ENCODE measurements at regions not wholly inside any gene's neighbourhood (a gene's known extent, or its start where the extent isn't known, plus 50 kb on each side); places are given as distances from the start of the nearest gene placed in this dataset.

DNA sequence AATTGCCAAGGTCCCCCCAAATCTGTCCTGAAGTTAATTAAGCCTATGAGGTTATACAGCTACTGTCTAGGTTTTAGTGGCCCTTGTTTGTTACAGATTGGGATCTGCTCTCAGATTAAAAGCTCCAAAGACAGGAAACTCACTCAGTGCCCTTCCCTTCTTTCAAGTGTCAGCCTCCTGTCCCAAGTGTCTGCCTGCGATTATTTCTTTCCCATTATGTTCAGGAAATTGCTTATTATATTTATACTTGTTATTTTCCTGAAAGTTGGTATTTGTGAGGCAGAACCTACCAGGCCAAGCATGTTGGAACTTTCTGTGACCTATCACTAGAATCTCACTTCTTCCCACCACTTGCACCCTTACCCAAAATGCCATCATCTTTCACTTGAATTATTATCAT lies 173.2 kb downstream of the AREG start:
- DNase-seq: no peak

DNA sequence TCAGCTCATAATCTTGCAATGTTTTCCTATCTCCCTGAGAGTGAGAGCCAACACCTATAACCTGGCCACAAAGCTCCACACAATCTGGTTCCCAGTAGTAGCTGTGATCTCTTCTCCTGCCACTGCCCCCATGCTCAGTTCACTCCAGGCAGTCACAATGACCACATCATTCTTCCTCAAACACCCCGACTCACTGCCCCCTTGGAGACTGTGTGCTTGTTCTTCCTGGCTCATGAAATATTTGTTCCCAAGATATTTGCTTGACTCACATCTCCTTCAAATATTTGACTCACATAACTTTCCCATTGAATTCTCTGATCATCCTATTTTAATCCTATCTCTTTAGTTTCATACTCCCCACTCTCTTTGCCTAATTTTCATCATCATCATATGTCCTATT lies 173.7 kb downstream of the AREG start:
- DNase-seq: no peak

- DNase-seq: no peak
These were observed 174.2 kb downstream of the BTC start for GRCh38 chr4:74619931-74620702.

DNA sequence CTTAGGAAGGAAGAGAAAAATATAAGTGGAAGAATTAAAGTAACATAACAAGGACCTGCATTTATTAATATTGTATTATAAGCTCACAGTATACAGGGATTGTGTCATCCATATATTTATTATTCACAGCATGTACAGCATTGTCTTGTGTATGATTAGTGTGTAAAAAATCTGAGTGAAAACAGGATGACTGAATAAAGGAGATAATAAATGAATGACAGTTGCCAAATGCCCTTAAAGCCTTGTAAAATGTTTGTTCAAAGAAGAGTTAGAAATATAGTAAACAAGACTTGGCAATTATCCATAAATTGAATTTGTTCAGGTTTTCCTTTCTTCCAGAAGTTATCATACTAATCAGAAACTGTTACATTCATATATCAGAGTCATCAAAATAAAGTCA lies 172.7 kb downstream of the BTC start:
- DNase-seq: no peak

DNA sequence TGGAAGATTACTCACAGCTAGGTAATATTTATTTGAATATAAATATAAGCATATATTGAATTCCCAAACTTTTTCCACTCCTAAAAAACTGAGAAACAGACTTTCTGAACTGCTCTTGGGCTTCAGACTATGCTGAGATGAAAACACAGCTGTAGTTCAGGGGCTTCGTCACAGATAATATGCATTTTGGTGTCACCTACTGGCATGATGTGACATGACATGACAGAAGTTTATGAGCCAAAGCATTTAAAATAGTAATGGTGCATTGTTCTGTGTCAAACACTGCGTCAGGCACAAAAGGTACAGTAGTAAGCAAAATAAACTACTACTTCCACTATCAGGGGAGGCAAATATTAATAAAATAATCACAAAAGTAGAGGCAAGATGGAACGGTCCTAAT lies 171.3 kb downstream of the BTC start:
- peak; percentile 40 for DNase-seq

DNA sequence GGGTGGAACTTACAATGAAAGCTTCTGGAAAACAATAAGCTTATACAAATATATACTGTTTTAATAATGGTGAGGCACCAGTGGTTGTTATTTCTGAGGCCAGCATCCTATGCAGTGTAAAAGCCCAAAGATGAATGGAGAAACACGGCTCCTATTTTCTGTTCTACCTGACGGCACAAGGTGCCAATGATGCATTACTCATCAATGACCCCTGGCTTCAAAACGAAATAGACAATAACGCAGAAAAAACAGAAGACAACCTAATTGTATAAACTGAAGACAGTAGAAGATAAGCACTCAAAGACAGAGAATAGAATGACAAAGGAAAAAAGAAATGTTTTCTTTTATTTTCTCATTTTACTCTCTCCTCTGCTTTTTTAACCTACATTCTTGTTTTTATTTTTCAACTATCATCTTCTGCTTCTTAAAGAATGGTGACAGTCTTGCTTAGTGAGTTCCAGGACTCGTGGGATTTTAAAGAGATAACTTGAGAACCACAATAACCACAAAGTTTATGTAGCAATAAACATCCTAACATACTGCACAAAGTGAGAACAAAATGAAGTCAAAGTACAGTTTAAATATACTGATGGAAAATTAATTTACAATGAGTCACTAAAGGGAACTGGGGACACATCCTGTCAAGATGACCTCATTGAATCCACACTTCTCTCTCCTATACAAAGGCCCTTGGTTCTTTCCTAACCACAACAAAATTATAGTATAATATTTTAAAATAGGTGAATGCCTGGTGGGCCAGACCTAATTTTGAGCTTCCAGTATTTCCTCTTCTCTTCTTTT lies 169.8 kb downstream of the BTC start:
- DNase-seq: no peak

GRCh38 chr4:74625981-74626380 lies 168.3 kb downstream of the BTC start:
- DNase-seq: no peak

GRCh38 chr4:74627093-74627492 lies 167.2 kb downstream of the BTC start:
- no peak for DNase-seq

GRCh38 chr4:74627504-74627903 lies 166.8 kb downstream of the BTC start:
- no peak for DNase-seq

DNA sequence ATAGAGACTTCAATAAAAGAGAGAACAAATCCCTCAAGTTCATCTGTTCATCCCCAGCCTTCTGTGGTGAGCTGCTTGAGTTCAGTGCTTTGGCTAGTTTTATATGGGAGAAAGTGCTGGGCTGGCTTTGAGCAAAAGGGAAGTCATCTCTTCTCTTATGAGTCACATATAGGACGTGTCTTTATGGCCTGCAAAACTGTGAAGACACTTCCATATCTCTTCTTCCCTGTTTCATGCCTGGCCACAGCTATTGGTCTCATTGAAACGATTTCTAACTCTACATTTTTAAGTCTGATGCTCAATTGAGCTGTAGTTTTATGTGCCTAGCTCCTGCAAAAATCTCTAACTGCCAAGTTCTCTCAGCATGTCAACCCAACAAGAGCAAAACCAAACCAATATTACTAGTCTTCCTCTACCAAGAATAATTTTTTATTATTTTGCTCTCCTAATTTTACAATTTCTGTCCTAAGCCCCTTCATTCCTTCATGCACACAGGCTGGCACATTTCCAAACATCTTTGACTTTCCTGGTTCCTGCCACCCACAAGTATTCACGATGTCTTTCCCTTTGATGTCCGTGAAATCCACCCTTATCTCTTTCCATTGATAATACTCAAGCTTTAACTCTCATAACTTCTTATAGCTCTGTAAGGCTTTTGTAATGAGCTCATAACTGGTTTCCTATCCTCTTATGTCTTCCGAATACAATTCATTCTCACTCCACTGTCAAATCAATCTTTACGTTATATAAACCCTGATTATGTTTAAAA lies 165.3 kb downstream of the BTC start:
- no peak for DNase-seq

DNA sequence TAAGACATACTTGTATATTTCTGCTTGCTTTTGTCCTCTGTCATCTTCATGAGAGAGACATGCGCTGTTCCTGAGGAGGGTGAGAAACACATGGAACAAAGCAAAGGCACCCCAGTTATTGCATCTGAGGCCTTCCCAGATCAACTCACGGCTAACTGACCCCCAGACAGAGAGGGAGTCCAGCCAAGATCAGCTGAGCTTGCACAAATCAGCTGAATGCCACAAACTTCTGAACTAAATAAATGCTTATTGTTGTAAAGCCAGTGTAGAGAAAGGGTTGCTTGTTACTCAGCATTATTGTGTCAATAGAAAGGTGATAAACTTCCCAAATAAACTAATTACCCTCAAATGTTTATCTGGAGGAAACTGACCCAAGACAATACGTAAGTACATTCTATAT lies 163.8 kb downstream of the BTC start:
- no peak for DNase-seq

GRCh38 chr4:74631338-74631737 lies 163.0 kb downstream of the BTC start:
- no peak for DNase-seq

GRCh38 chr4:74631988-74632387 lies 162.3 kb downstream of the BTC start:
- DNase-seq: no peak

- no peak for DNase-seq
These were observed 161.7 kb downstream of the BTC start for GRCh38 chr4:74632634-74633033.

GRCh38 chr4:74635074-74635473 lies 159.2 kb downstream of the BTC start:
- no peak for DNase-seq

- no peak for DNase-seq
These were observed 158.7 kb downstream of the BTC start for GRCh38 chr4:74635490-74636123.

- DNase-seq: no peak
These were observed 156.3 kb downstream of the BTC start for GRCh38 chr4:74638001-74638400.

DNA sequence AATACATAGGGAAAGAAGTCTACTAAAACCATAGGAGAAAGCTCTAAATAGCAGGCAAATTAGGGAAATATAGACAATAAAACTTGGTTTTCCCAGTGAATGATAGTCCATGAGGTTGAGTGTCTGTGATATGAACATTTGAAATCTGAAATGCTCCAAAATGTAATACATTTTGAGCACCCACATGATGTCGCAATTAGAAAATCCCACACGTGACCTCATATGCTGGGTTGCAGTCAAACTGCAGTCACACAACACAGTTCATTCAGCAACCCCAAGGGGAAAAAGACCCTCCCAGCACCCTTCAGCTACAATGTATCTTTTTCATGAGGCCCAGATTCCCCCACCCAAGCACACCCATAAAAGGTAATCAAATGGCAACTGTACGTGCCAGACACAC lies 155.6 kb downstream of the BTC start:
- no peak for DNase-seq

DNA sequence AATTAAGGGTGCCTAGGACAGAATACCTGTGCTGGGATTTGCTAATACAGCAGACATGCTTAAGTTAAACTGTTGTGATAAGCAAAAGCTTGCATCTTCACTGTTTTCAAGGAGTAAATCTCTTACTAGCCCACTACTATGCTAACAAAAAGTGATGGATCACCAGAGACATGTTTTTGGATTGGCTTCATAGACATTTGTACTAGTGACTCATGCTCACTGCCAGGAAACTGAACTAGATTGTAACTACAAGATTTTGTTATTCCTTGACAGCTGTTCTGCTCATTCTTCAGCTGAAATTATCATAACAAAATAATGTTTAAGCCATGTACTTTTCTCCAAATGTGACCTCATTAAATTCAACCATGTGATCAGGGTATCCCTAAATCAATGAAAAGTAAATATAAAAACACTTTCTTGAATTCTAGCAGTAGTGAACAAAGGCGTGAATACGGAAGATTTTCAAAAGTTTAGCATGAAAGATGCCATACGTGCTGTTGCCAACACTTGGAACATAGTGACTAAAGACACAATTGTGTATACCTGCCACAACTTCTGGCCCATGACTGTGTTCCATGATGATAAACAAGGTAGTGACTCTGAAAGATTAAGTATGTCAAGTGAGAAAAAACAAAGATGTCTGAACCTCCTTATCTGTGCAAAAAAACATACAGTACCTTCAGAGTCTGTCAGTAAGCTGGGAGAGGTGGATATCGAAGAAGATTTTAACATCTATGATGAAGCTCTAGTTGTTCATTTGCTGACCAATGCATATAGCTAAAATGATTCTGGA lies 154.0 kb downstream of the BTC start:
- no peak for DNase-seq

- DNase-seq: no peak
These were observed 152.3 kb downstream of the BTC start for GRCh38 chr4:74642006-74642405.

- DNase-seq: no peak
These were observed 145.1 kb downstream of the BTC start for GRCh38 chr4:74649193-74649592.

DNA sequence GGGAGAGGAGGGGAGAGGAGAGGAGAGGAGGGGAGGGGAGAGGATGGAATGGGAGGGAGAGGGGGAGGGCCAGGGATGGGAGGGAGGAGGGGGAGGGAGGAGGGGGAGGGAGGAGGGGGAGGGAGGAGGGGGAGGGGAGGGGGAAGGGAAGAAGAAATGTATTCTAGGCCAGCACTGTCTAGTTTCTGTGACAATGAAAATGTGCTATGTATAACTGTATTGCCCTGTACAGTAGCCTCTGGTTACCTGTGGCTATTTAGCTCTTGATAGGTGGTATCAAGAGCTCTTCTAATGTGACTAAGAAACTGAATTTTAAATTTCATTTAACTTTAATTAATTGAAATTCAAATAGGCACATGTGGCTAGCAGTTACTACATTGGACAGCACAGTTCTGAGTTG lies 143.1 kb downstream of the BTC start:
- DNase-seq: no peak
